Suprapubic skin (tissue), 4 donors: ENCODE measurements at regions not wholly inside any gene's neighbourhood (a gene's known extent, or its start where the extent isn't known, plus 50 kb on each side); places are given as distances from the start of the nearest gene placed in this dataset.
"Not testable (repeated sequence)": the region's sequence is repeated elsewhere in the genome, so short reads cannot be mapped to it uniquely, and the experiment has no call there.

ENCODE experiments used
- DNase-seq, 2 donors: peaks; one replicate each; pipeline ENCODE4 v3.0.0-alpha.2; 2019; ENCODE audit warnings: low spot score in 2 of 2
- H3K27ac ChIP-seq: fragments of 200-600 bp; sonication (generic); one replicate; pipeline ENCODE4 v1.5.1; 2019
- H3K27me3 ChIP-seq: fragments of 200-600 bp; sonication (generic); one replicate; pipeline ENCODE4 v1.5.1; 2019
- H3K36me3 ChIP-seq: fragments of 200-600 bp; sonication (generic); one replicate; pipeline ENCODE4 v1.5.1; 2019
- H3K4me1 ChIP-seq: fragments of 200-600 bp; sonication (generic); one replicate; pipeline ENCODE4 v1.5.1; 2019
- H3K4me3 ChIP-seq: fragments of 200-600 bp; sonication (generic); one replicate; pipeline ENCODE4 v1.5.1; 2019; ENCODE audit warnings: mild to moderate bottlenecking
- H3K9me3 ChIP-seq: fragments of 200-600 bp; sonication (generic); one replicate; pipeline ENCODE4 v1.5.1; 2019
- CTCF ChIP-seq, 2 donors: fragments of 200-600 bp in 1 of 2; fragments of 450-650 bp in 1 of 2; sonication (generic) in 1 of 2; IDR thresholded peaks; one replicate each; pipeline ENCODE4 v1.5.1; 2016 to 2019; ENCODE audit warnings: antibody characterized with exemption in 2 of 2, mild to moderate bottlenecking in 1 of 2, moderate library complexity in 1 of 2
- EP300 ChIP-seq: sonication (generic); formaldehyde crosslinking; IDR thresholded peaks from one replicate; pipeline ENCODE4 v1.6.1; 2017; ENCODE audit warnings: antibody characterized with exemption
- POLR2A ChIP-seq, 2 donors: fragments of 450-650 bp; IDR thresholded peaks; one replicate each; pipeline ENCODE4 v1.6.1; 2017; ENCODE audit warnings: antibody characterized with exemption in 2 of 2, mild to moderate bottlenecking in 2 of 2, moderate library complexity in 2 of 2
- POLR2AphosphoS5 ChIP-seq, 3 donors: sonication (generic); formaldehyde crosslinking; IDR thresholded peaks; one replicate each; pipeline ENCODE4 v1.6.1; 2017; ENCODE audit warnings: antibody characterized with exemption in 3 of 3
- WGBS: methylation state at CpG from one replicate; pipeline ENCODE4 v1.1.5; 2018; 5-methylcytosine and 5-hydroxymethylcytosine counted together

GRCh38 chr16:16723819-16724519 lies 345.0 kb downstream of the NPIPA7 start:
- WGBS, result no CpG with 5 or more reads among the region's 6 CpGs
- H3K4me1 ChIP-seq, H3K9me3 ChIP-seq, H3K27ac ChIP-seq, H3K4me3 ChIP-seq, DNase-seq, H3K27me3 ChIP-seq, H3K36me3 ChIP-seq: not testable (repeated sequence)

- no CpG with 5 or more reads among the region's 2 CpGs for WGBS
- not testable (repeated sequence) for DNase-seq, H3K4me1 ChIP-seq, H3K9me3 ChIP-seq, H3K36me3 ChIP-seq, H3K27ac ChIP-seq, H3K4me3 ChIP-seq, H3K27me3 ChIP-seq
Observed at GRCh38 chr16:16727048-16727447, 348.1 kb downstream of the NPIPA7 start.

- 75% methylated on average over 1 of the region's 1 CpG for WGBS
- not testable (repeated sequence) for DNase-seq, H3K36me3 ChIP-seq, H3K27ac ChIP-seq, H3K9me3 ChIP-seq, H3K27me3 ChIP-seq, H3K4me1 ChIP-seq, H3K4me3 ChIP-seq
Observed at GRCh38 chr16:16742573-16742972, 363.6 kb downstream of the NPIPA7 start.

- WGBS, result 80% methylated on average over 1 of the region's 5 CpGs
- H3K36me3 ChIP-seq, H3K27ac ChIP-seq, H3K4me3 ChIP-seq, DNase-seq, H3K4me1 ChIP-seq, H3K27me3 ChIP-seq, H3K9me3 ChIP-seq: not testable (repeated sequence)
Observed at GRCh38 chr16:16754992-16755667, 376.2 kb downstream of the NPIPA7 start.

- no peaks in the 10 kb centered on the region for H3K9me3 ChIP-seq
- H3K27ac ChIP-seq, result no peak overlapping the region
- H3K27me3 ChIP-seq, result no peaks in the 10 kb centered on the region
- no peak overlapping the region for H3K4me3 ChIP-seq
- 92% methylated on average over 4 of the region's 4 CpGs for WGBS
- no peak for DNase-seq
- H3K4me1 ChIP-seq, result no peaks in the 10 kb centered on the region
- no peaks in the 10 kb centered on the region for H3K36me3 ChIP-seq
- no peak for TF ChIP-seq POLR2AphosphoS5 (IDR thresholded peaks at IDR 0.05)
- no peak for TF ChIP-seq POLR2A (IDR thresholded peaks at IDR 0.05)
- no peak for TF ChIP-seq CTCF (IDR thresholded peaks at IDR 0.05)
- no peak for TF ChIP-seq EP300
Observed at GRCh38 chr16:16763449-16763848, 384.5 kb downstream of the NPIPA7 start.

- not testable (repeated sequence) for DNase-seq, H3K4me3 ChIP-seq, H3K36me3 ChIP-seq, H3K4me1 ChIP-seq, H3K27ac ChIP-seq, H3K27me3 ChIP-seq, H3K9me3 ChIP-seq
- 100% methylated on average over 1 of the region's 1 CpG for WGBS
Observed at GRCh38 chr16:16770717-16771116, 391.8 kb downstream of the NPIPA7 start.

- 62% methylated on average over 5 of the region's 5 CpGs for WGBS
- Histone ChIP-seq H3K27me3 (peaks cover 8% of the 10 kb centered on the region), H3K4me1 (no peaks in the 10 kb centered on the region), H3K9me3 (no peaks in the 10 kb centered on the region), H3K36me3 (no peaks in the 10 kb centered on the region), H3K27ac (no peak overlapping the region), H3K4me3 (no peak overlapping the region)
- DNase-seq, result no peak
- TF ChIP-seq CTCF (IDR thresholded peaks at IDR 0.05) (no peak), EP300 (no peak), POLR2AphosphoS5 (IDR thresholded peaks at IDR 0.05) (no peak), POLR2A (IDR thresholded peaks at IDR 0.05) (no peak)
Observed at GRCh38 chr16:16774389-16774788, 395.4 kb downstream of the NPIPA7 start.

GRCh38 chr16:16778332-16778731 lies 399.4 kb downstream of the NPIPA7 start:
- DNase-seq, result no peak
- H3K9me3 ChIP-seq, result no peaks in the 10 kb centered on the region
- WGBS, result 77% methylated on average over 1 of the region's 1 CpG
- H3K27ac ChIP-seq, result no peak overlapping the region
- no peaks in the 10 kb centered on the region for H3K36me3 ChIP-seq
- H3K27me3 ChIP-seq, result peaks cover 8% of the 10 kb centered on the region
- H3K4me1 ChIP-seq, result no peaks in the 10 kb centered on the region
- no peak overlapping the region for H3K4me3 ChIP-seq
- TF ChIP-seq CTCF (IDR thresholded peaks at IDR 0.05) (no peak), POLR2AphosphoS5 (IDR thresholded peaks at IDR 0.05) (no peak), EP300 (no peak), POLR2A (IDR thresholded peaks at IDR 0.05) (no peak)
